NOMO-1 treated with DMSO at 0.1 percent for 48 hours (cell line): ENCODE measurements at regions not wholly inside any gene's neighbourhood (a gene's known extent, or its start where the extent isn't known, plus 50 kb on each side); places are given as distances from the start of the nearest gene placed in this dataset.

Experiments
- DNase-seq: peaks from one replicate; lab custom pipeline; 2025; ENCODE audit not compliant: unreplicated experiment; lab: John Stamatoyannopoulos, UW

DNA sequence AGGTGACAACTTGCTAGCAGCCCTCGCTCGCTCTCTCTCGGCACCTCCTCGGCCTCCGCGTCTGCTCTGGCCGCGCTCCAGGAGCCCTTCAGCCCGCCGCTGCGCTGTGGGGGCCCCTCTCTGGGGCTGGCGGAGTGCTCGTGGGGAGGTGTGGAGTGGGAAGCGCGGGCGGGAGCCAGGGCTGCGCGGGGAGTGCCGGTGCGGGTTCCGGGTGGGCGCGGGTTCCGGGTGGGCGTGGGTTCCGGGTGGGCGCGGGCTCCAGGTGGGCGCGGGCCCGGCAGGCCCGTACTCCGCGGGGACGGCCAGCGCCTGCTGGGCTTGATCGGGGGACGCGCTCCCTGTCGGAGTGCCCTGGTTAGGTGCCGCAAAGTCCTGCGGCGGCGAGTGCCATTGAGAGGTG, 384.3 kb downstream of the GPM6A start:
- no peak for DNase-seq

DNA sequence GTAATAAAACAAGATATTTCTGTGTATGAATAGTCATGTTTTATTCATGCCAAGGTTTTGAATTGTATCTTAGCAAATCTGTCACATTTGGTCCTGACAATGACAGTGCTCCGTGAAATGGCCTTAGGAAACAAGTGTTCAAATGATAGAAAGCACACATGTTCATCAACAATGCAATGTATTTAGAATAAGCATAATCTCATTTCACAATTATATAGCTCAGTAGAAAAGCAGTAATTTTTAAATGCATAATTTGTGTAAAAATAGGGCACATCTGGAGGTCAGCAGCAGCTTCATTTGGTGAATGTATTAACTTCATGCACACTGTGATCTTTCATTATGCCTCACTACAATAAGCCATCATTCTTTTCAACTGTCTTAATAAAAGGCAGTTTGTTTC, 380.4 kb downstream of the GPM6A start:
- DNase-seq = no peak

DNA sequence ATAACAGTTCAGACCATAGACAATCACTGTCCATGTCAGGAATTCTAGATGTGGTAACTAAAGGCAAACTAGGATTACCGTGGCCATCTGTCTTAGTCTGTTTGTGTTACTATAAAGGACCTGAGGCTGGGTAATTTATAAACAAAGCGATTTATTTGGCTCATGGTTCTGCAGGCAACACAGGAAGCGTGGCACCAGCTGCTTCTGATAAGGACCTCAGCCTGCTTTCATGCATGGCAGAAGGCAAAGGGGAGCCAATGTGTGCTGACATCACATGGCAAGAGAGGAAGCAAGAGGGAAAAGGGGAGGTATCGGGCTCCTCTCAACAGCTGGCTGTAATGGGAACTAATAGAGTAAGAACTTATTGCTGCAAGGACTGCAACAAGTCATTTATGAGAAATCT, 376.7 kb downstream of the GPM6A start:
- DNase-seq = no peak

DNA sequence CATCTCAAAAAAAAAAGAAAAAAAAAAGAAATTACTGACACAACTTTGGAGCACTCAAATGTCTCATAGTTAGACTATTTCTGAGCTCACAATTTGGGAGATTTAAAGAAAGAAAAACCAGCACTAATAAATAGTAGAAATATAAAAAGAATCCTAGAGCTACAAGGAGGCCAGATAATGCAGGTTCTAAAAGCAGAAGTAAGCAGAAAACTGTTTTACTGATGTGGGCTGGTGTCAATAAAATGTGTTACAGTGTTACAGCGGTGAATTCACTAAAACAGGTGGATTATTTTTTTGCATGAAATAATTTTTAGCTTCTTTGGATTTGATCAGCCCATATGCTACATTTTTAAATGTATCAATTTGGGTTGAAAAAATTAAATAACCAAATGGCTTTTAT, 375.9 kb downstream of the GPM6A start:
- DNase-seq = no peak

DNA sequence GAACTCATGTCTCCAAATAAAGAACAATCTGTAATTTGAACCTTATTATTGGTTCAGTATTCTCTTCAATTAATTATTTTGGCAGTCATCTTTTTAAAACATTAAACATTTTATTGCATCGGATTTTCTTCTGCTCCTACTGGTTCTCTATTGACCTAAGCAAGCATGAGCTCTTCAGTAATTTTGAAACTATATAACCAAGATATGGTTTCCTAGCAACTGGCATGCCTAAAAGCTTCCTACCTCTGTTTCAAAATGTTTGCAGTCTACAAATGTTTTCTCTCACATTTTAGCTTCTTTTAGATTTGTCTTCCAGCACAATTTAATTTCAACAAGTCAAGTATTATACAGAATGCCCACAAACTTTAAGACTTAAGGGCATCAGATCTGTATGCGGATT, 371.3 kb downstream of the GPM6A start:
- no peak for DNase-seq

DNA sequence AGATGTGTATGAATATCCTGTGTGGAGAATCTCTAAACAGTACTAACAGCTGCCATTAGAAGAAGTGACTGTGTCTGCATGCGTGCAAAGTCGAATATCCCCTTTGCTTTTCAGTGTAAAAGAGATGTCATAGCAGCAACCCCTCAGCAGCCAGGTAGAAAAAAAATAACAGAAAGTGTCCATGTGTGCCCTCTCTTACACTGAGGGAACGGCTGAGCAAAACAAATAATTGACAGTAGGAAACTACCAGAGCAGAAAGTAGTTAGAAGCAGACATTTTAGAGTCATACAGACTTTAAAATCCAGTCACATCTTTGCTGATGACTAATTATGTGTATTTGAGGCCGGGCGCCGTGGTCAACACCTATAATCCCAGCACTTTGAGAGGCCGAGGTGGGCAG, 370.8 kb downstream of the GPM6A start:
- DNase-seq = no peak

DNA sequence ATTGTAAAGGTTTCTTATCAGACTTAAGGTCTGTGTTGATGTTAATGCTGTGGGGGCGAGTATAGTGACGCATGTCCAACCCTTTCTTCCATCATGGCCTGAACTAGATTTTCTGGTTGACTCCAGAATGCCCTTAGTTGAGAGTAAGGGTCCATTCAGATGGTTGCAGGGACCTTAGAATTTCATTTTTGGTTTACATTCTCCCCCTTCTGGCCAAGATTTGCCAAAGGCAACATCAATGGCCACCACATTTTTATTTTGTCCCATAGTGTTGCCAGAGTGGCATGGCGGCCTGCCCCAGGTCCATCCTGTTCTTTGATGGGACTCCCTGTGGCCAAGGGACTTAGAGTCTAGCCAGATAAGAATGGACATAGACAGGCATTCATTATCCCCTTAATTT, 368.5 kb downstream of the GPM6A start:
- DNase-seq = no peak

DNA sequence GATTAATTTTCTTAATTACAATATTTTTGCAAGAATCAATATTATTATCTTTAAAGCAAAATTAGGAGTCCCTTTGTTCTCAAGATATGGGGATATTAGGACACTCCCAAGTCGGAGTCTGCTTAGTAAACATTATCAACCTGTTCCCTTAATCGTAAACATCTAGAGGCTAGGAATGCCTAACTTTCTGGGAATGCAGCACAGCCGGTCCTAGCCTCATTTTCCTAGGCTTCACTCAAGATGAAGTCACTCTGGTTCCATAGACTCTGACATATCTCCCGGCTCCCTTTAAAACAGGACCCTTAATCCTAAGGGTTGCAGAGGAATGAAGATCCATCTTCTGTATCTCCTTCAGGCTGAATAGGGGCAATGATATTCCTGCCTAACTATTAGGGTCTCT, 367.6 kb downstream of the GPM6A start:
- no peak for DNase-seq

DNA sequence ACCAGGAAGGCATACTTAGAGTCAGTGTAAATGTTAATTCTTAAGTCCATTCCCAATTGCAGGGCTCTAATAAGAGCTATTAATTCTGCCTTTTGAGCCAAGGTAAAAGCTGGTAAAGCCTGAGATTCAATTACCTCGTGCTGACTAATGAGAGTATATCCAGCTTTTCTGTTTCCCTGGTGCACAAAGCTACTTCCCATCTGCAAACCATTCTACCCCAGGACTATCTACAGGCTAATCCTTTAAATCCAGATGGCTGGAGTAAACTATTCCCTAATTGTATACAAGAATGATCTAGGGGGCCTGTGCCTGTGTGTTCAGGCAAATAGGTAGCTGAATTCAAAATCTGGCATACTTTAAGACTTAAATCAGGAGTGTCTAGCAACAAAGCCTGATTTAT, 365.0 kb downstream of the GPM6A start:
- DNase-seq = no peak

DNA sequence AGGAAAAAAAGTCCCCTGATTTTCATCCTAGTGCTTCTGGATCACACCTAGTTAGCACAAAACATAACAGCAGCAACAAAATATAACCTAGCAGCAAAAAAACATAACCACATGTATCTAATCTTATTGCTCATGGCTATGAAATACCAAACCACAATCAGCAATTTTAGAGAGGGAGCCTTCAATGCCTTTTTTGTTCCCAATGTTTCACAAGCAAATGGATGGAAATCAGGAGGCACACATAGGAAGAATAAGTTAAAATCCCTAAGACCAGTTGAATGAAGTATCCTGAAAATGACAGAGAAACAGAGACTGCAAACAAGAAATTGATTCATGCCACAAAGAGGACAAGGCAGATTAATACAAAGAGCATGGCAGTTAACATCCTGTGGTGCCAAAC, 361.6 kb downstream of the GPM6A start:
- DNase-seq = no peak

DNA sequence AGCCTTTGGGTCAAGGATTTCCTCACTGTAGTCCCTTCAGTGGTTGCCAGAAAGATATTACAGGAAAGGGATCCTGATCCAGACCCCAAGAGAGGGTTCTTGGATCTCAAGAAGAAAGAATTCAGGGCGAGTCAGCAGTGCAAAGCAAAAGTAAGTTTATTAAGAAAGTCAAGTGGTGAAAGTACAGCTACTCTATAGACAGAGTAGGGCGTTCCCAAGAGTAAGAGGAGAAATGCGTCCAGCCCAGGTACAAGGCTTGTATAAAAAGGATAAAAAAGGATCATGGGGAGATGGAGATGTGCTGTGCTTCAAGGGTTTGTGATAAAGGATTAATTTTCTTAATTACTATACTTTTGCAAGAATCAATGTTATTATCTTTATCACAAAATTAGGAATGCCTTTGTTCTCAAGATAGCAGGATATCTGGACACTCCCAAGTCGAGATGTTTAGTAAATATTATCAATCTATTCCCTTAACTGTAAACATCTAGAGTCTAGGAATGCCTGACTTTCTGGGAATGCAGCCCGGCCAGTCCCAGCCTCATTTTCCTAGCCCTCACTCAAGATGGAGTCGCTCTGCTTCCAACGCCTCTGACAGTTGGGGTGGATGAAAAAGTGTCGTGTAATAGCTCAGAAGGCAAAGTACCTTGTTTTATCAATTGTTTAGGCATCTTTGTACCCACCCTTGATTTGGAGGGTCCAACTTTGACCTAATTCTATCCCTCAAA, 360.7 kb downstream of the GPM6A start:
- DNase-seq = no peak

DNA sequence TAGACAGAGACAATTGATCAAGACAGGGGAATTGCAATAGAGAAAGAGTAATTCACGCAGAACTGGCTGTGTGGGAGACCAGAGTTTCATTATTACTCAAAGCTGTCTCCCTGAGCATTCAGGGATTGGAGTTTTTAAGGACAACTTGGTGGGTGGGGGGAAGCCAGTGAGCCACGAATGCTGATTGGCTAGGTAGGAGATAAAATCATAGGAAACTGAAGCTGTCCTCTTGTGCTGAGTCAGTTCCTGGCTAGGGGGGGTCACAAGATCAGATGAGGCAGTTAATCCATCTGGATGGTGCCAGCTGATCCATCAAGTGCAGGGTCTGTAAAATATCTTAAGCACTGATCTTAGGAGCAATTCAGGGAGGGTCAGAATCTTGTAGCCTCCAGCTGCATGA, 358.6 kb downstream of the GPM6A start:
- no peak for DNase-seq

DNA sequence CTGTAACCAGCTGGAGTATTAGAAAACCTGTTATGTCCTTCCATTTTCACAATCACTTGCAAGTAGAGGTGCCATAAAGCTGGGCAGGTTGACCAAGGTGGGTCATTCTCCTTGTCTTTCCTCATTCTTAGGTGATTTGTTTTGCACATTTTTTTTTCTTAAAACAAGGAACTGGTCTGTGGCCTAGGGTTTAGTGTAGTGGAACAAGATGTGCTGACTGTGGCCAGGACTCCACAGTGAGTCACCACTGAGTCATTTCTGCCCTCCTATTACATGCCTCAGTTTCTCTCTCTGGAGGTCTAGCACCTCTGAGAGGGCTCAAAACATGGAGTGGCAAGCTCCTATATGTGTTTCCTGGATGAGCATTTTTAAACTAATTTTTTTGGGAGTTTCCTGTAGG, 355.9 kb downstream of the GPM6A start:
- no peak for DNase-seq

DNA sequence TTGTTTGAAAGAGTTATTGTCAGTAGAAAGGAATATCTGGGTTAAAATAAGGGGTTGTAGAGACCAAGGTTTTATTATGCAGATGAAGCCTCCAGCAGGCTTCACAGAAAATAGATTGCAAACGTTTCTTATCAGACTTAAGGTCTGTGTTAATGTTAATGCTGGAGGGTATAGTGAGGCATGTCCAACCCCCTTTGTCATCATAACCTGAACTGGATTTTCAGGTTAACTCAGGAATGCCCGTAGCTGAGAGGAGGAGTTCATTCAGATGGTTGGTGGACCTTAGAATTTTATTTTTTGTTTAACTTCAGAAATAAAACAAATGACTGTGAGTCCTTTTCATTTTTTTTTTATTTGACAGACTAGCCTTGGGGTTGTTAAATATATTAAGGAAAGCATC, 354.1 kb downstream of the GPM6A start:
- DNase-seq = no peak

DNA sequence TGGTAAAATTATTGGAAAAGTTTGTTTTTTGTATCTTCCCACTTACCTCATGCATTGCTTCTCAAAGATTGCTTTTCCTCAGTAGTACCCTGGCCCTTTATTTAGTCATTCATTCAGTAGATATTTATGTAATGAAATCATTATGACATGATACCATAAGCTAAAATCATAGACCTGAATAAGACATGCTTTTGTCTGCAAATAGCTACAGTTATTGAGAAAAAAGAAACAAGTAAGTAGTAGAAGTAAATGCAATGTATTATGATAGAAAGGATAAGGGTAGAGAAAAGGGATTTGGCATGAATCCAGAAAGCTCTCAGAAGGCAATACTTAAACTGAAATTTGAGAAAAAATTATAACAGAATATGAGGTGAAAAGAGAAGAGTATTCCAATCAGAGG, 352.5 kb downstream of the GPM6A start:
- no peak for DNase-seq

DNA sequence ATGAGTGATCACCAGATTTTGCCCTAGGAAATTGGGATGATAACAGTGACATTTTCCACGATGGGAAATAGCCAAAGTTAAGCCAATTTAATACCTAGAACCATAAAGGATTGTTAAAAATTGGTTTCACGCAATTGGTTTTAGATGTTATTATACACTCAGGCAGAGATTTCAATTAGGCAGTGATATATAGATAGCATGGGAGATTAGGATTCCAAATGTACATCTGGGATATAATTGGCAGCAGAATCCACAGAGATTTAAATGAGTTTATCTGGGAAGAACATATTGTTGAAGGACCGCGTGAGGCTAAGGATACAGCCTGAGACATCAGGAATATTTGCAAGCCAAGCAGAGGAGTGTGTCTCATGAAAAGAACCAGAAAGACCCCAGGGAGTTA, 351.6 kb downstream of the GPM6A start:
- DNase-seq = no peak

DNA sequence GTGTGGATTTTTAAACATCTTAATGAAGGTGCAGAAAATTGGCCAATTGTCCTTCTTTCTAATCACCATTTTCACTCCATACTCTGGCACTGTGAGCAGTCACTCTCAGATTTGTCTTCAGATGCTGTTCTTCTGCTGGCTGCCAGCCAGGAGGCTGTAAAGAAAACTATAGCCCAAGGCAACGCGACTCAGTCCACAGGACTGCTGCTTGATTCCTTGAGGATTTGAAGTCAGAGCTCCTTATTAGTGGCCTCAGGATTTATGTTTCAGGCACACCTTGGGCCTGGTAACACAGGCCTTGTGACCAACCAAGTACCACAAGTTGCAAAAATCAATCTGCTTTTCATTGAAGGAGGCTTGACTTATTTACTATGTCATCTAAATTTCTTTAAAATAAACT, 342.6 kb downstream of the GPM6A start:
- DNase-seq = no peak

DNA sequence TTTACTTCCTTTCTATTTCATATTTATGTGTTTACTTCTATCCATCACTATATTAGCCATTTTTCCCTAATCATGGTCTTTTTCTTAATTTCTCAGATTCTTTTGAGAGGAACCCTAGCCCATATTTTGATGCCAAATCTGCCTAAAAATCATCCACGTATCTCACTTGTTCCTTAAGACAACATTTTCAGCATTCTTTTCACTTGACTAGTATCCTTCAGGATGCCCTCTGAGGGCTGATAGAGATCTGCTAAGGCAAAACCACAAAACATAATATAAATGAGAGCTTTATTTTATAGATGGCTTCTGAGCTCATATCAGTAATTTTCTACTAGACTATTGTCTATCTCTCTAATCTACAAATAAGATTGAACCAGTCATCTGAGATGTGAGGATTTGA, 341.9 kb downstream of the GPM6A start:
- DNase-seq = no peak

DNA sequence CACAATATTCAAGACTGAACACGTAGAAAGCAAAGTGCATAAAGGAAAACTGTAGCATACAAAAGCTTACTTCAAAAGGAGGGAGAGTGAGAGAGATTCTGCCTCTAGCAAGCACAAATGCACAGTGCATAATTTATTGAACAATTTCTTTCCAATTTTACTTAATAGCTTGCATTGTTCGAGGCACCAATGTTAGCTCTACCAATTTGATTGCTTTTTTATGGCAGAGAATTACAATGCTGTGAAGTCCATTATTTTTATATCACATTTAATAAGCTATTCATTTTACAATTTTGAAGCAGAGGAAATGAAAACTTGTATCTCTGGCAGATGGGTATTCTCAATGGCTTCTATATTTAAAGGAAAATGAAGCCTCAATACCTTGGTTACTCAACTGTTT, 331.7 kb downstream of the GPM6A start:
- DNase-seq = no peak

DNA sequence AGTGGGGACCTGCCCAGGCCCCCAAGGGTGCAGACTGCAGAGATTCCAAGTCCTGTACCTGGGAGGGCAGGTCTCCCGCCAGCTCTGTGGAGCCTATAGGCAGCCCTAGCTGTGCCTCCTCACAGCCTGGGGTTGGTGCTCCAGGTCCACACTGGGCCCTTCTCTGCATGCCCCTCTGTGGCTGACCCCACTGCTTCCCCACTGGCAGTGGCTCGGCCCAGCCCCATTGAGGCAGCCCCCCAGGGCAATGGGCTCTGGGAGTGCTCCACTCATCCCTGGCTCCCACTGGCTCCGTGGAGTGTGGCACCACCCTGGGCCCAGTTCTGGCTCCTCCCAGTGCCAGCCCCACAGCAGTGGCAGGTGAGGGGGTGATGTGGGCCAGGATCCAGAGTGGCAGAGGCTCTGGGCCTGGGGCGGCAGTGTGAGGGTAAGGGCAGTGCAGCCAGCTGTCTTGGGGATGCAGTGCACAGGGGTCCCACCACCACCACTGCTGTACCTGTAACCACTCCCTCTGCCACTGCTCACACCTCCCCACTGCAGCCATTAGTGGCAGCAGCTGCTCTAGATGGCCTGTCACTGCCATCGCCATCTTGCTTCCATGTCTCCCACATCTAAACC, 312.2 kb downstream of the GPM6A start:
- DNase-seq = no peak

DNA sequence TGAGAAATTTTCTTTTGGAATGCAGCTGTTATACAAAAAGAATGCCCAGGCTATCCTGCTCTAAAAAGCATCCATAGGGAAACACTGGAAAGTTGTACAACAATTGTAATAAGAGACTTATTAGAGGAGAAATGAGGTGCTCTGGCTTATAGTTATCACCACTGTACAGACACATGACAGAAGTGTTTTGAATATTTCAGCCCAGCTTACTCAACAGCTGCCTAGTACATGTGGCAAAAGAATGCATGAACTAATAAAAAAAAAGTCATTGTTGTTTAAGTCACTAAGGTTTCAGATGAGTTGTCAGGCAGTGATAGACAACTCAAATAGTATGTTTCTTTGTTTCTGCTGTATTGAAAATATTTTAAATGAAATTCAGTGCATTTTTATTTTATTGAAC, 307.7 kb downstream of the GPM6A start:
- DNase-seq = no peak

DNA sequence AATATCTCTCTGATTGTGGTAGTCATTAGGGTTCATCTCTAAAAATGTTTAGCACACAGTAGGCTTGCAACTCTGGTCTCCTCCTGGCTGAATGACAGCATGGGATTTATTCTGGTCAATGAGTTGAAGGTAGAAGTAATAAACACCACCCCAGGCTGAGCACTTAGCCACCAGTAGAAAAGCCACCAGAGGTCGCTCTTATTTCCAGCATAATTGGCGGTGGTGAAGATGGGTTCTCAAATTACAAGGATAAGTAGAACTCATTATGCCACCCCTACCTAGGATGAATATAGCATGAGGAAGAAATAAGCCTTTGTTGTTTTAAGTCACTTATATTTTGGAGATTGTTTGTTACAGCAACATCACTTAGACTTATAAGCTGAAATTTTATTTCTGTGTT, 302.7 kb downstream of the GPM6A start:
- DNase-seq = no peak

DNA sequence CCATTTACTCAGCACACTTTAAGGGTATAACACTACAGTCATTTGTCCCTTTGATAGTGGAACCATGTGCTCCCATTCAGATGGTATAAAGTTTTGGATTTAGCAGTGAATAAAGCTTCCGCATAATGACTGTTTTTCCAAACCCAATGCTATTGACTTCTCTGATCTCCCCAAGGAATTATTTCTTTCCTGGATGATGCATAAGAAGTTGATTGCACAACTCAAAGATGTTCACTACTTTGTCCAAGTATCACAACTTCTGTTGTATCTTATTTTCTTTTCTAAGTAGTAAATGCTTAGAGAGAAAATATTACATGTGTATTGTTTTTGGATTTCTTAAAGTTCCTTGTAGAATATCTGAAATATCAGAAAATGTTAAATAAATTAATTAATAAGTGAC, 300.2 kb downstream of the GPM6A start:
- no peak for DNase-seq
